ENCODE measurements at regions not wholly inside any gene's neighbourhood (a gene's known extent, or its start where the extent isn't known, plus 50 kb on each side); places are given as distances from the start of the nearest gene placed in this dataset.

DNA sequence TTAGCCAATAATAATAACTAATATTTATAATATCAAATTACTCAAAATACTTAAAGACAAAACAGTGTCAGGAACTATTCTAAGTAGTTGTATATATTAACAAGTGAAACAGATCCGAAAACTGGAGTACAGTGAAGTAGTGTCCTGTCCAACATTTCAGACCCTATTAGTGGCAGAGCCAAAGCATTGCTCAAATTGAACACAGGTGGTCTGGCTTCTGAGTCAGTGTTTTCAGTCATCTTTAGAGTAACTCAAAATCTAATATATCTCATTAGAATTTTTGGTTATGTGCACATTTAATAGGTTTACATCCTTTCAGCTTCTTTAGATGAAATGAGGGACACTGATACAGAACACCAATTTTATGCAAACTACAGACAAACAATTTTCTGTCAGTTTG, 652.5 kb downstream of the CDH11 start:
- DNase-seq (ENCODE audit: low read depth, low spot score) (no peak), ATAC-seq (no peak), FAIRE-seq (no peak)
- H3K79me2 ChIP-seq (ENCODE audit: control insufficient read depth, insufficient read depth, low read length) = no peaks in the 10 kb centered on the region
- 13% methylated on average over 1 of the region's 1 CpG for WGBS (ENCODE audit: insufficient coverage, insufficient replicate concordance, low lambda C conversion rate, missing lambda C conversion rate)
- no peaks in the 10 kb centered on the region for H3K36me3 ChIP-seq (ENCODE audit: control insufficient read depth in 2 of 2, insufficient read depth in 2 of 2, low read length in 1 of 2)
- H3K4me1 ChIP-seq (ENCODE audit: control insufficient read depth, insufficient read depth, low read length) = no peaks in the 10 kb centered on the region
- intact Hi-C loops (cut with micrococcal nuclease; ENCODE audit: unreplicated experiment) = no loop called here
- in situ Hi-C loops (cut with MboI) = no loop called here
- no peaks in the 10 kb centered on the region for H3K9me3 ChIP-seq (replicated peaks; ENCODE audit: control insufficient read depth, insufficient read depth, low read length)
- H3K9ac ChIP-seq (ENCODE audit: control insufficient read depth, insufficient read depth, low read length) = no peak overlapping the region
- BruUV-seq (replicated peaks) = no TSS peak
- ChIA-PET CTCF (interaction anchor here (0.7 kb wide), 1 partner anchor 377 kb away, joined by 3 read pairs; no protein-coding TSS in a partner anchor), RAD21 (ENCODE audit: unreplicated experiment) (no interaction called here), POLR2A (interaction anchor here (0.7 kb wide), 1 partner anchor 147 kb away, joined by 5 read pairs; no protein-coding TSS in a partner anchor), SMC1A (ENCODE audit: uncharacterized antibody, unreplicated experiment) (no interaction called here)
- H3K4me2 ChIP-seq (ENCODE audit: control insufficient read depth, insufficient read depth) = no peak overlapping the region
- no peak for TF ChIP-seq IKZF2 (IDR thresholded peaks at IDR 0.05)
- no peak for TF ChIP-seq CHD1 (IDR thresholded peaks at IDR 0.05; ENCODE audit: low read depth, low read length)
- TF ChIP-seq STAT3 (IDR thresholded peaks at IDR 0.05; ENCODE audit: low read depth, low read length) = no peak
- H3K27me3 ChIP-seq (replicated peaks in 1 of 2; ENCODE audit: control insufficient read depth in 2 of 2, insufficient read depth in 2 of 2, low read length in 1 of 2) = no peaks in the 10 kb centered on the region
- H3K27ac ChIP-seq (ENCODE audit: control insufficient read depth, insufficient read depth) = no peak overlapping the region
- H2AFZ ChIP-seq (ENCODE audit: control insufficient read depth, low read depth, low read length) = no peak overlapping the region
- H4K20me1 ChIP-seq (ENCODE audit: control insufficient read depth, insufficient read depth) = no peaks in the 10 kb centered on the region
- H3K4me3 ChIP-seq = no peak overlapping the region

DNA sequence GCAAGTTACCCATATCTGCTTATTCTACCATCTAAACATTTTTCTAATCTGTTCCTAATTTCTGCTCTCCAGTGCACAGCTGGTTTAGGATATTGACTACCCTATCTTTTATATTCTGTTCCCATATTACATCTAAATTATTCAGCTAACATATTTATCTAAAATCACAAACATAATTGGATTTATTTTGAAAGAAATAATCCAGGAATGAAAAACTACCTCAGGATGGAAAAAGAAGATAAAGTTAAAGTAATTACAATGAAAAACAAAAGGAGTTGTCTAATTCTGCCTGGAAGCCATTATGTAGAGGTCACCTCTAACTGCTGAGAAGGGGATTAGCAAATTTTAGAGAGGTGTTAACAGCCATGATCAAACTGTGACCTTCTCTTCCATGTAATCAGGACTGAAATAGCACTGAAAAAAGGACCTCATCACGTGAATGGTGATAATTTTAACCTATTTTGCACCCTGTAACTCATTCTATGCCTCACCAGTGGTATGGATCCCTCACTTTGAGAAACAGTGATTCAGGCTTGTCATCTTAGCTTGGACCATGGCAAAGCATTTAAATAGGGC, 653.3 kb downstream of the CDH11 start:
- ChIA-PET CTCF (no interaction called here), RAD21 (ENCODE audit: unreplicated experiment) (no interaction called here), POLR2A (no interaction called here), SMC1A (ENCODE audit: uncharacterized antibody, unreplicated experiment) (no interaction called here)
- intact Hi-C loops (cut with micrococcal nuclease; ENCODE audit: unreplicated experiment) (no loop called here), in situ Hi-C loops (cut with MboI) (no loop called here)
- no peak overlapping the region for H3K9ac ChIP-seq (ENCODE audit: control insufficient read depth, insufficient read depth, low read length)
- H3K9me3 ChIP-seq (replicated peaks; ENCODE audit: control insufficient read depth, insufficient read depth, low read length) = no peaks in the 10 kb centered on the region
- no peak overlapping the region for H2AFZ ChIP-seq (ENCODE audit: control insufficient read depth, low read depth, low read length)
- no peaks in the 10 kb centered on the region for H4K20me1 ChIP-seq (ENCODE audit: control insufficient read depth, insufficient read depth)
- H3K36me3 ChIP-seq (ENCODE audit: control insufficient read depth in 2 of 2, insufficient read depth in 2 of 2, low read length in 1 of 2) = no peaks in the 10 kb centered on the region
- 7% methylated on average over 1 of the region's 1 CpG for WGBS (ENCODE audit: insufficient coverage, insufficient replicate concordance, low lambda C conversion rate, missing lambda C conversion rate)
- no peak overlapping the region for H3K4me3 ChIP-seq
- no peaks in the 10 kb centered on the region for H3K4me1 ChIP-seq (ENCODE audit: control insufficient read depth, insufficient read depth, low read length)
- ATAC-seq (no peak), FAIRE-seq (no peak), DNase-seq (ENCODE audit: low read depth, low spot score) (no peak)
- no peak overlapping the region for H3K4me2 ChIP-seq (ENCODE audit: control insufficient read depth, insufficient read depth)
- no peaks in the 10 kb centered on the region for H3K27me3 ChIP-seq (replicated peaks in 1 of 2; ENCODE audit: control insufficient read depth in 2 of 2, insufficient read depth in 2 of 2, low read length in 1 of 2)
- H3K79me2 ChIP-seq (ENCODE audit: control insufficient read depth, insufficient read depth, low read length) = no peaks in the 10 kb centered on the region
- no TSS peak for BruUV-seq (replicated peaks)
- H3K27ac ChIP-seq (ENCODE audit: control insufficient read depth, insufficient read depth) = no peak overlapping the region
- no peak for TF ChIP-seq FOS (IDR thresholded peaks at IDR 0.05; ENCODE audit: borderline replicate concordance, extremely low read depth, insufficient read length)
- TF ChIP-seq, protein P1, sequence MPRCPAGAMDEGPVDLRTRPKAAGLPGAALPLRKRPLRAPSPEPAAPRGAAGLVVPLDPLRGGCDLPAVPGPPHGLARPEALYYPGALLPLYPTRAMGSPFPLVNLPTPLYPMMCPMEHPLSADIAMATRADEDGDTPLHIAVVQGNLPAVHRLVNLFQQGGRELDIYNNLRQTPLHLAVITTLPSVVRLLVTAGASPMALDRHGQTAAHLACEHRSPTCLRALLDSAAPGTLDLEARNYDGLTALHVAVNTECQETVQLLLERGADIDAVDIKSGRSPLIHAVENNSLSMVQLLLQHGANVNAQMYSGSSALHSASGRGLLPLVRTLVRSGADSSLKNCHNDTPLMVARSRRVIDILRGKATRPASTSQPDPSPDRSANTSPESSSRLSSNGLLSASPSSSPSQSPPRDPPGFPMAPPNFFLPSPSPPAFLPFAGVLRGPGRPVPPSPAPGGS (IDR thresholded peaks at IDR 0.05; ENCODE audit: borderline replicate concordance, insufficient read depth, low read depth, low read length, poor library complexity, severe bottlenecking) = no peak
- TF ChIP-seq RAD21 (IDR thresholded peaks at IDR 0.05; ENCODE audit: insufficient read depth, low read depth, low read length) = no peak
- no peak for TF ChIP-seq E2F8 (IDR thresholded peaks at IDR 0.05; ENCODE audit: low read depth, partially characterized antibody)
- no peak for TF ChIP-seq CREB1 (IDR thresholded peaks at IDR 0.05; ENCODE audit: low read depth)
- TF ChIP-seq, protein P2, sequence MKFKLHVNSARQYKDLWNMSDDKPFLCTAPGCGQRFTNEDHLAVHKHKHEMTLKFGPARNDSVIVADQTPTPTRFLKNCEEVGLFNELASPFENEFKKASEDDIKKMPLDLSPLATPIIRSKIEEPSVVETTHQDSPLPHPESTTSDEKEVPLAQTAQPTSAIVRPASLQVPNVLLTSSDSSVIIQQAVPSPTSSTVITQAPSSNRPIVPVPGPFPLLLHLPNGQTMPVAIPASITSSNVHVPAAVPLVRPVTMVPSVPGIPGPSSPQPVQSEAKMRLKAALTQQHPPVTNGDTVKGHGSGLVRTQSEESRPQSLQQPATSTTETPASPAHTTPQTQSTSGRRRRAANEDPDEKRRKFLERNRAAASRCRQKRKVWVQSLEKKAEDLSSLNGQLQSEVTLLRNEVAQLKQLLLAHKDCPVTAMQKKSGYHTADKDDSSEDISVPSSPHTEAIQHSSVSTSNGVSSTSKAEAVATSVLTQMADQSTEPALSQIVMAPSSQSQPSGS (IDR thresholded peaks at IDR 0.05; ENCODE audit: low read length) = no peak
- TF ChIP-seq GABPA (IDR thresholded peaks at IDR 0.05; ENCODE audit: low read depth) = no peak
- no peak for TF ChIP-seq RUNX3 (IDR thresholded peaks at IDR 0.05; ENCODE audit: low read length)
- TF ChIP-seq NR2C1 (IDR thresholded peaks at IDR 0.05) = no peak
- TF ChIP-seq FOXM1 (IDR thresholded peaks at IDR 0.05; ENCODE audit: low read depth, low read length) = no peak
